ENCODE measurements at regions not wholly inside any gene's neighbourhood (a gene's known extent, or its start where the extent isn't known, plus 50 kb on each side); places are given as distances from the start of the nearest gene placed in this dataset.

- intact Hi-C loops (cut with DNase I, micrococcal nuclease), result no loop called here
Measured at GRCh38 chr14:29069228-29069627, 302.6 kb downstream of the FOXG1 start.

GRCh38 chr14:29075761-29076160 is 309.2 kb downstream of the FOXG1 start:
- H3K9me3 ChIP-seq (ENCODE audit: control insufficient read depth in 1 of 2, insufficient read depth in 1 of 2, low read length in 2 of 2), result peaks cover 6 to 7% of the 10 kb centered on the region in 2 experiments
- no peaks in the 10 kb centered on the region for H3K36me3 ChIP-seq (ENCODE audit: insufficient read depth, low read length)
- no peak for TF ChIP-seq CTCF (IDR thresholded peaks at IDR 0.05)
- no peak overlapping the region for H3K27ac Mint-ChIP-seq
- H3K27me3 ChIP-seq (ENCODE audit: control insufficient read depth in 1 of 2, insufficient read depth in 2 of 2, low read length in 2 of 2), result no peaks in the 10 kb centered on the region
- peaks cover 26% of the 10 kb centered on the region for H3K9me3 Mint-ChIP-seq
- no peaks in the 10 kb centered on the region for H3K4me1 ChIP-seq (ENCODE audit: insufficient read depth, low read length)
- DNase-seq, result no peak
- intact Hi-C loops (cut with DNase I, micrococcal nuclease), result no loop called here
- no peaks in the 10 kb centered on the region for H3K36me3 Mint-ChIP-seq (ENCODE audit: low read depth)
- H3K27ac ChIP-seq (ENCODE audit: low read depth in 1 of 2, low read length in 2 of 2), result no peak overlapping the region
- CTCF ChIA-PET, result no interaction called here
- no peak overlapping the region for H3K4me3 ChIP-seq (ENCODE audit: low read length)
- no peaks in the 10 kb centered on the region for H3K4me1 Mint-ChIP-seq (ENCODE audit: low read depth)
- no peaks in the 10 kb centered on the region for H3K27me3 Mint-ChIP-seq
- no peak overlapping the region for H3K4me3 Mint-ChIP-seq
- no peak for ATAC-seq (ENCODE audit: poor library complexity)
- POLR2A ChIA-PET, result no interaction called here

More at GRCh38 chr14:29069228-29069627, 302.6 kb downstream of the FOXG1 start:
- ChIA-PET CTCF (no interaction called here), POLR2A (no interaction called here)
- H3K9me3 Mint-ChIP-seq, result peaks cover 24% of the 10 kb centered on the region
- ATAC-seq (ENCODE audit: poor library complexity) (no peak), DNase-seq (no peak)
- Histone ChIP-seq H3K27me3 (ENCODE audit: control insufficient read depth in 1 of 2, insufficient read depth in 2 of 2, low read length in 2 of 2) (no peaks in the 10 kb centered on the region), H3K4me1 (ENCODE audit: insufficient read depth, low read length) (no peaks in the 10 kb centered on the region), H3K36me3 (ENCODE audit: insufficient read depth, low read length) (no peaks in the 10 kb centered on the region), H3K9me3 (ENCODE audit: control insufficient read depth in 1 of 2, insufficient read depth in 1 of 2, low read length in 2 of 2) (peaks cover 10 to 14% of the 10 kb centered on the region in 2 experiments), H3K27ac (ENCODE audit: low read depth in 1 of 2, low read length in 2 of 2) (no peak overlapping the region), H3K4me3 (ENCODE audit: low read length) (no peak overlapping the region)
- no peak overlapping the region for H3K4me3 Mint-ChIP-seq
- TF ChIP-seq CTCF (IDR thresholded peaks at IDR 0.05), result no peak
- no peaks in the 10 kb centered on the region for H3K27me3 Mint-ChIP-seq
- H3K4me1 Mint-ChIP-seq (ENCODE audit: low read depth), result no peaks in the 10 kb centered on the region
- H3K36me3 Mint-ChIP-seq (ENCODE audit: low read depth), result no peaks in the 10 kb centered on the region
- no peak overlapping the region for H3K27ac Mint-ChIP-seq

- ChIA-PET POLR2A (no interaction called here), CTCF (no interaction called here)
- Histone ChIP-seq H3K4me1 (ENCODE audit: insufficient read depth, low read length) (no peaks in the 10 kb centered on the region), H3K4me3 (ENCODE audit: low read length) (no peak overlapping the region), H3K27ac (ENCODE audit: low read depth in 1 of 2, low read length in 2 of 2) (no peak overlapping the region), H3K36me3 (ENCODE audit: insufficient read depth, low read length) (no peaks in the 10 kb centered on the region), H3K27me3 (ENCODE audit: control insufficient read depth in 1 of 2, insufficient read depth in 2 of 2, low read length in 2 of 2) (no peaks in the 10 kb centered on the region), H3K9me3 (ENCODE audit: control insufficient read depth in 1 of 2, insufficient read depth in 1 of 2, low read length in 2 of 2) (no peaks in the 10 kb centered on the region)
- H3K36me3 Mint-ChIP-seq (ENCODE audit: low read depth), result no peaks in the 10 kb centered on the region
- no peak for DNase-seq
- no peak overlapping the region for H3K4me3 Mint-ChIP-seq
- TF ChIP-seq CTCF (IDR thresholded peaks at IDR 0.05), result no peak
- H3K27me3 Mint-ChIP-seq, result no peaks in the 10 kb centered on the region
- intact Hi-C loops (cut with DNase I, micrococcal nuclease), result no loop called here
- no peak for ATAC-seq (ENCODE audit: poor library complexity)
- no peaks in the 10 kb centered on the region for H3K4me1 Mint-ChIP-seq (ENCODE audit: low read depth)
- no peak overlapping the region for H3K27ac Mint-ChIP-seq
- H3K9me3 Mint-ChIP-seq, result peaks cover 24% of the 10 kb centered on the region
Measured at GRCh38 chr14:29077916-29078315, 311.3 kb downstream of the FOXG1 start.
